GM21526 (cell line): ENCODE measurements at regions not wholly inside any gene's neighbourhood (a gene's known extent, or its start where the extent isn't known, plus 50 kb on each side); places are given as distances from the start of the nearest gene placed in this dataset.

Experiments used
- ATAC-seq: cut with Tn5 transposase; IDR thresholded peaks from one replicate; pipeline ENCODE4 v1.9.1; 2021; ENCODE audit warnings: moderate library complexity; ENCODE audit not compliant: unreplicated experiment, low FRiP score

DNA sequence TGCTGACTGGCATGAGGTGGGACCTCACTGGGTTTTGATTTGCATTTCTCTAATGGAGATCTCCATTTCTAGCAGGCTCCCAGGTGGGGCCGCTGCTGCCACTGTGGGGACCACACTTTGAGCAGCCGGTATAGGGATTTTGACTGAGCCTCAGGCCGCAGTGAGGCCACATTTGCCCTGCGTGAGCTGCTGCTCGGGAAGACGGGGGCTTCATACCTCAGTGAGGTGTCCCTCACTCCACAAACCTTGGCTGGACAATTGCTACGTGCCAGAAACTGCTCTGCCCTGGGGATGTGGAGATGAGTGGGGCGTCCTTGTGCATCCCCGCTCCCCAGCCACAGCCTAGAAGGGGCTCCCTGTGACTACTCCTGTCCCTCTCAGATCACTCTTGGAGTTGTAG lies 134.3 kb downstream of the ANKRD60 start:
- no peak for ATAC-seq

DNA sequence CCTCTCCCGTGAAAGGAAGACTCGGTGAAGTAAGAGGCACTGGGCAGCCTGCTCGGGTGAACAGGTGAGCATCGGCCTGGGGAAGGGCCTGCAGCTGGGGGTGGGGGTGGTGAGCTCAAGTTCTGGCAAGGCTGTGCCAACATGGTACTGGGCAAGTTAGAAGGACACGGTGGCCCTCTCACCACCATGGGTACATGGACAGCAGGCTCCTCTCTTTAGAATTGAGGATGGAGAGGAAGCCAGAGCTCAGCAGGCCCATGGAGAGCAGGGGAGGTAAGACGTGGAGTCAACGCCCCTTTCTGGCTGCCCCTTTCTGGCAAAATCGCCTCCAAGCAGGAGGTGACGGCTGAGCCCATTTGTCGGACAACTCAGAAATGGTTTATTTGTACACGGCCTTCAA lies 135.6 kb downstream of the ANKRD60 start:
- ATAC-seq, result no peak

DNA sequence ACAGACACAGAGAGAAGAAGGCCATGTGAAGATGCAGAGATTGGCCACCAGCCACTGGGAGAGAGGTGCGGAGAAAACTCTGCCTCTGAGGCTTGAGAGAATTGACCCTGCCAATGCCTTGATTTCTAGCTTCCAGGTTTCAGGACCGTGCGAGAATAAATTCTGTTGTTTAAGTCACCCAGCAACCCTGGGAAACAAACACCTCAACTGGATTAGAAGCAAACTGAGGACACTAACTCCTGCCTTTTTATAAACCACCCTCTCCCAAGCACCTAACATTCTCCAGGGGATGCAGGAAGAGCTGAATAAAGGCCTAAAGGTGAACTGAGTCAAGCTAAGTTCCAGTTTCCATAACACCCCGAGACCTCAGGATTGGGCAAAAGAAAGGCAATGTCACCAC lies 136.1 kb downstream of the ANKRD60 start:
- no peak for ATAC-seq

DNA sequence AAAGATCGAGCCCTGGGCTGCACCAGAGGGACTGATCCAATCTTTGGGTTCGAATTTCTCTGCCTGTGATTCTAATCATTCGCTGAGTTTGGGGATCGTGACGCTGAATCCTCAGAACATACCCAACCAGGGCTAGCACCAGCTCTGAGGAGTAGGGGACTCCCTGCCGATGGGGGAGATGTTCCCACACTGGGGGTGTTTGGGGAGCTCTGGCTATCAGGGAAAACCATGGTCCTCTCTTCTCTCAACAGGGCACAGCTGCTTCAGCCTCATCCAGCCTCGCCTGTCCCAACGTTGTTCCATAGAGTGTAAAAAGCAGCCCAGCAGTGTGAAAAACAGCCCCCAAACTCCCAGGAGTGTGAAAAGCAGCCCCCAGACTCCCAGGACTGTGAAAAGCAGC lies 136.6 kb downstream of the ANKRD60 start:
- no peak for ATAC-seq

DNA sequence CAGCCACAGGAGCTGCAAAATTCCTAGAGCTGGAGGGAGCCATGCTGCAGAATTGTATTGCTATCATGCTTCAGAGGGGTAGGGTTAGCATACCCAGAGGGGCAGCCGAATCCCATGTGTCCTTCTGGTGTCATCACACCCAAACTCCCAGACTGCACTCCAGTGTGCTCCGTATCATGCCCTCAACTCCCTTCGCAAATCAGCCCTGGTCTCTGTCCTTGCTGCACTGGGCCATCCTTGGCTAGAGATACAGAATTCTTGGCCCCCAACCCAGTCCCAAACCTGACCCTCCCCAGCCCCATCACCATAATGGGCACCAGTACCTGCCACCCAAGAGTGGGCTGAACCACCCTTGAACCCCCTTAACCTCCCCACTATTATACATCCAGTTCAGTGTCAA lies 138.3 kb downstream of the ANKRD60 start:
- ATAC-seq, result no peak

DNA sequence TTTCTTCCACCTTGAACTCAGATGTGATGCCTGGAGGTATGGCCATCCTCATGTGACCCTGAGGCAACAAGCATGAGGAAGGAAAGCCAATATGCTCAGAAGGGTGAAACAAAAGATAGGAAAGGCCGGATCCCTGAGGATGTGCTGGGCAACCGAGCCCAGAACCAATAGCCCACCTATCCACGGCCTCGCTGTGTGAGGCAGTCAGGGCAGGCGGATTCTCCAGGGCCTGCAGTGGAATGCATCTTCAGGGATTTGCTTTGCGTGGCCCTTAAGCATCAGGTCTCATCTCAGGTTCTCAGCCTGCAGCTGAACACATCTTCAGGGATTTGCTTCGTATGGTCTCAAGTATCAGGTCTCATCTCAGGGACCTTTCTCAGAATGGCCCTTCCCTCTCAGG lies 139.8 kb downstream of the ANKRD60 start:
- no peak for ATAC-seq

DNA sequence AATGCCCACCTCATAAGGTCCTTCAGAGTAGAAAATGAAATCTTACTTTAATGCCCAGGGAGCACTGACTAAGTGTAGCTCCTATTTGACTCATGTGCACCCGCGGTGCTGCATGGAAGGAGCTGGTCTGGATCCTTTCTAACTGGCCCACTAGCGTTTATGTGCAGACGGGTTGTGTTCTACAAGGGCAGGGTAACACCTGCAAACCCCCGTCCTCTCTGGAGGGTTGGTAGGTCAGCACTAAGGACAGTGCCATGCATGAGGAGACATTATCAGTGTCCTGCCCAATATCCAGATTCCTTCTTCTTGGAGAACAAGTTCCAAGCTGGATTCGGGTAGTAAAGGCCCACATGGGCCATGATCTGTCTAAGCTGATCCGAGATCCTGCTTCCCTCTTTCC lies 140.3 kb downstream of the ANKRD60 start:
- ATAC-seq, result no peak

DNA sequence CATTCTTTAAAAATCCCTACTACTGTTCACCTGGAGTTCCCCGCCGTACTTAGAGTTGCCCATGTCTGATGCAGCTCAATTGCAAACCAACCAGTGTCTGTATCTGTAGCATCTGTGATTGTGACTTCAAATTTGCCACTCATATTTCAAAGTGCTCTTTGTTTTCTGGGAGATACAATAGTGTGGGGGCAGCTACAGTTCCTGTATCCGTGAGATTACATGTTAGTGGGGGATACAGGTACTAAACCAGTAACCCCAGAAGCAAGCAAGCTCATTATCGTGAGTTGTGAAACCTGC lies 140.9 kb downstream of the ANKRD60 start:
- ATAC-seq, result no peak

DNA sequence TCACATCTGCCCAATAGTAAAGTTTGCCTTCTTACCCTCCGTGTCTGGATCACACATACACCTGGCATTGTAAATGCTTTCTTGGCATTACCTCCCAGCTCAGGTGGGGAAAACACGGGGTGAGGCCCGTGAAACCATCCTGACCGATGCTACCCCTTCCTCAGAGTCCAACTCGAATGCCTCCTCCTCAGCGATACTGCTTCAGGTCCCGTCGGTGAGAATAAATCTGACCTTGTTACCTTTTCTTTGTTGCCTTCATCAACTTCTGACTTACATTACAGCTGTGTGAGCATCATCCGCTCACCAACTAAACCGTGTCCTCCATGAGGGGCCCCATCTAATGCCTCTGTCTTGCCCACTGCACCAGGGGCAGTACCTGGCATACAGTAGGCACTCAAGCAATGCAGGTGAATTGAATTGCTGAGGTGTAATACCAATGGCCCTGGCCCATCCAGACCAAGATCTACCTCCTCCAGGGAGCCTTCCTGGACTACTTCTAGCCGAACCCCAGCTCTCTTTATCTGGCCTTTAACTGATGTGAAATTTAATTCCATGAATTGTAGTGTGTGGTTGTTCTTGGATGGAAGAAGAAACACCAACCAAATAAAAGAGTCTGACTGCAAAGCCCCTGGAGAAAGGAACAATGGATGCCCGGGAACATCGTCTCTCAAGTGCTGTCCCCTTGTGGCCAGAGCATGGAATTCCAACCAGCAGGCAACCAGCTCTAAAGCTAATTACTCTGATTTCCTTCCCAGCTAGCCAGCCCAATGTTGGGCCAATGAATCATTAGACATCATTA lies 141.5 kb downstream of the ANKRD60 start:
- no peak for ATAC-seq

DNA sequence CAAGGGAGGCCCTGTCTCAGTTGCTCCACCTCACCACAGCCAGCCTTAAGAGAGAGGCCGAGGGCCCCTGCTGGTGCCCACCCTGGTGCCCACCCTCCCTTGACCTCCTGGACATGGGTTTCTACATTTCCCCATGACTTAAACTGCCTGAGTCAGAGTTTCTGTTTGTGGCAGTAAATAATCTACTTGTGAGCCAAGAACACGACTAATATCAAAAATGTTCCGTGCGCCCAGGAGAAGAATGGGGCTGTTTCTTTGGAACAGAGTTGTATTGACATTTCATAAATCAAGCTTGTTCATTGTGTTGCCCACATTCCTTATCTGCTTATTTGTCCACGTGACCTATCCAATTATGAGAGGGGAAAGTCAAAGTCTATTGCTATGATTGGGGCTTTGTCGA lies 143.5 kb downstream of the ANKRD60 start:
- ATAC-seq, result no peak

DNA sequence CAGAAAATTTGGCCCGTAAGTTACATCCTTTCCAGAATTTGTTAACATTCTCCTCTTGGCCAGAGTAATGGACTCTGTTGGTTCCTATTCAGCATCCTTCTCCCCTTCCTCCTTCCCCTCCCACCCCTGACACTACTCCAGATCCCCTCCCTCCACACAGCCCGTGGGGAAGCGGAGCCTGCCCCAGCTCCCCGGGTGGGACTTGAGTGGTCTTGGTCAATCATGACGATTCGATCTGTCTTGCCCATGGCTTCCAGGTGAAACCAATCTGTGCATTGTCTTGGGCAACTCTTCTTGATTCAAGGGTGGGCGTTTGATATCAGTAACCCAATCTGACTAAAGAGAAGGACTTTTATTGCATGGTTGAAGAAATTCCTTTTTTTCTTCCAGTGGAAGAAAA lies 143.9 kb downstream of the ANKRD60 start:
- no peak for ATAC-seq

DNA sequence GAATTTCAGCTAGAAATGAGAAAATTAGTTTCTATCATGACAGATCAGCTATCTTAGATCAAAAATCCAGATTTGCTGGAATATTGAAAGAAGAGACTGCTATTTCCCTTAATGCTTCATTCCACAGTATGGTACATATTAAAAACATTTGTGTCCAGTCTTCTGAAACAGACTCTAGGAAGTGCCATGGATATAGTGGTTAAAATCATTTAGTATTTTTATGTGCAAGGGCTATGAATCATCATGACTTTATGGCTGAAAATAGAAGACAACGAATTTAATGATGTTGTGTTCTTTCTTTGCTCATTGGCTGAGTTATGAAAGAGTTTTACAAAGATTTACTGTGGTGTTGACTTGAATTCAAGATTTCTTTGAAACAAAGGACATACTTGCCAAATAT lies 146.6 kb downstream of the ANKRD60 start:
- no peak for ATAC-seq

DNA sequence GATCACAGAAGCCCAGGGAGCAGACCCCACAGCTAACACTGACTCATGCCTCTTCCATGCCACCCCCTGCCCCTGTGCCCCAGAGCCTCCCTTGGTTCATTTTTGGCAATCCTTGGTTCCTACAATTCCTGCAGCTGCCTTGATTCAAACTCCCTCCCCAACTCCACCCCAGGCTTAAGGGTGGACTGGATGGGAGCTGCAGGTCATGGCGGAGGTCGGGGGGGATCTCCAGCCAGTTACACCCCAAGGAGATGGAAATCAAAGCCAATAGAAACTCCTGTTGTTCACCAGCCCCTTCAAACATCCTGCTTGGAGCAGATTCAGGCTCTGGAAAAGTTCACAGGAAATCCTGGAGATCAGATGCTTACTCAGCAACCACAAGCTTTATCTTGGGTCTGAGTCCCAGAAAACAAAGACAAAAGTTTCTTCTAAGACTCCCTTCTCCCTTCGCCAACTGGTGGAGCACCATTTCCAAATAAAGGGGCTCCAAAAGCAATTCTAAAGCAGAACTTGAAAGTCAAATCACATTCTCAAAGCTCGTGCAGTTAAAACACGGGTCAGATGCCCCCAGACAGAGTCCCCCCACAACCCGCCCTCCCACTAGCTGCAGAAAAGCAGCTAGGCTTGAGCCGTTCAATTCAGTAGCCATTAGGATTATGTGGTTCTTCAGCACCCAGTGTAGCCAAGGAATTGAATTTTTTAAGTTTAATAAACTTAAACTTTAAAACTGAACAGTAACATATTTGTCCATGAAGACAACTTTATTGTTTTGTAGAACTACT lies 149.5 kb downstream of the ANKRD60 start:
- no peak for ATAC-seq

DNA sequence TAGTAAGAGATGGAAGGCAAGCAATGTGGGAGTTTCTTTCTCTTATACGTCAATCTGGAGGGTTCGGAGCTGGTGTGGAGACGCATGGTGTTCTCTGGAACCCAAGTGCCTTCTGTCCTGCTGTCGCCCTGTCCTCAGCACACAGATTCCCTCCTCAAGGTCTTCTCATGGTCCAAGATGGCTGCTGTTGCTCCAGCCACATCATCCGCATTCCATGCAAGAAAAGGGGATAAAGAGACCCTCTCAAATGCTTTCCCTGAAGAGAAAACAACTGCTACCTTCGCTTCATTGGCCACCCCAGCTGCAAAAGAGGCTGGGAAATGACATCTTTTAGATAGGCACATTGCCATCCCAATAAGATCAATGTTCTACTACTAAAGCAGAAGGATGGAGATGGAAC lies 151.2 kb downstream of the ANKRD60 start:
- no peak for ATAC-seq

DNA sequence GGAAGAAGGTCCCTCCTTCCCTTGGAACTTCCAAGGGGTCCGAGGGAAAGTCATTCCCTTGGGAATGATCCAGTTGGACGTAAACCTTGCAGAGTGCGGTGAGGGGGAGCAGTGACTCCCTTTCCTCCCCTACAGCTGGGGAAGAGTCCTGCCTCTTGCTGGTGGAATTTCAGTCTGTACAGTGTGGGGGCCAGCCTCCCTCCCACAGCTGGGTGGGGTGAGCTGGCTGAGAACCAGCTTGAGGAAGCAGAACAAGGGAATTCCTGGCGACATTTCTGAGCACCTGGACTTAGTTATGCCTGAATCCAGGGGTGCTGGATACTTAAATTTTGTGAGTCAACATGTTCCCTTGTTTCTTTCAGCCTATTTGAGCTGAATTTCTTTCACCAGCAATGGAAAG lies 152.0 kb downstream of the ANKRD60 start:
- no peak for ATAC-seq

DNA sequence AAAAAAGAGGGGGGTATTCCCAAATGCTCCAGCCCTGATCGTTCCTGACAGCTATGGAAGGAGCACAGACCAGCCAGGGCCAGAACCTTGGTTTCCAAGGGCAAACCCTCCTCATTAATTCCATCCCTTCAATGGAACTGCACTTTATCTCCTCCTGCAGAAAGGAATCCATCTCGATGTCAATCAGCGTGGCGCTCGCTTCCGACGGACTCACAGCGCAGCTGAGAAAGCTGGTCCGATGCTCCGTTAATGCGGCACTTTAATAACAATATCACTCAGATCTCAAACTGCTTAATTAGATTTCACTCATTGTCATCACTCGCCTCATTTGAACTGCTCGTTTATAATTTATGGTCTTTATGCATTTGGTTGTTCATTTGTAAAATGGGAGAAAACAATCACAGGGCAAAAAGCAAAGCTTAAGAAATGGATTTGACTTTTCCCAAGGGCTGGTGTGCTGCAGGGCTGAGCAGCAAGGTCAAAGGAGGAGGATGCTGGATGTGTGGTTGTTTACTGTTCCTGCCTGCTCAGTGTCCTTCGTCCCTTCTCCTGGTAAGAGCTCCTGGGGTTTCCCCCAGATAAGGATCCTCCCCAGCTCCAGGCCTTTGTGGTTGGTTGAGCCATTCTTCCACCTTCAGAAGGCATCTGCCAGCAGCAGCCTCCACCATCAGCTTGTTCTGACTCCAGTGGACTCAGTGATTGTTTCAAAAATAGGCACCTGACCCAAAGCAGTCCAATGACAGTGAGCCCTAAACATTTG lies 152.7 kb downstream of the ANKRD60 start:
- ATAC-seq, result no peak

DNA sequence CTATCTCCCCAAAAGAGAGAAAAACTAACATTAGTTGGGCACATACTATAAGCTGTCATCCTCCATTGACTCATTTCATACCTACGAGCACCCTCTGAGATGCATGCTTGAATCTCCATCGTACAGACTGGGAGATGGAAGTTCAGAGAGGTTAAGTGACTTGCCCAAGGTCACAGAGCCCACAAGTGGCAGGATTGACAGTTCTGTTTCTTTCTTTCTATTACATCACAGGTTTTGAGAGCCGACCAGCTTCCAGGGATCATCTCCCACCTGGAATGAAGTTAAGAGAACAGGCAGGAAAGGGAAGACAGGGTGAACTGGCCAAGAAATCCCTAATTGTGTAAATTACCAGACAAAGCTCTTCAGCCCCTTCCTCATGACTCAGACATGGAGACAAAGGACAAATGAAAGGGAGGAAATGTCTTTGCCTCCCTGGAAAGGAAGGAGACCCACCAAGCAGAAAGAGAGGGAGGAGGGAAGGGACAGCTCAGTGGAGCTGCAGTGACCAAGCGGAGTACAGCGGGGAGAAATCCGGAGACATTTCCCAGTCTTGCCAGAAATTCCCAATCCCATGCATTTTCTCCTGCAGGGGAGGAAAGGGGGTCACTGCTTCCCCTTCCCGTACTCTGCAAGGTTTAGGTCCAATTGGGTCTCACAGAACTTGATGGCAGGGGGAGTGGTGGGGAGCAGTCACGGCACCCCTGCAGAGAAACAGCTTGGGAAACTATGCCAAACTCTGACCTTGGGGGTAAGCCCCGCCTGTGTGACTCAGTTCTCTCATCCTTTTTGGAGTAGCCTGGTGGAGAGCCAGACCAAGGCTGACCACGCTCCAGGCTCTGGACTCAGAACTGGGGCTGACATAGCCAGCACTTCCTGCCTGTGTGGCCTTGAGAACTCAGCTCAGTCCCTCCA lies 154.3 kb downstream of the ANKRD60 start:
- no peak for ATAC-seq

DNA sequence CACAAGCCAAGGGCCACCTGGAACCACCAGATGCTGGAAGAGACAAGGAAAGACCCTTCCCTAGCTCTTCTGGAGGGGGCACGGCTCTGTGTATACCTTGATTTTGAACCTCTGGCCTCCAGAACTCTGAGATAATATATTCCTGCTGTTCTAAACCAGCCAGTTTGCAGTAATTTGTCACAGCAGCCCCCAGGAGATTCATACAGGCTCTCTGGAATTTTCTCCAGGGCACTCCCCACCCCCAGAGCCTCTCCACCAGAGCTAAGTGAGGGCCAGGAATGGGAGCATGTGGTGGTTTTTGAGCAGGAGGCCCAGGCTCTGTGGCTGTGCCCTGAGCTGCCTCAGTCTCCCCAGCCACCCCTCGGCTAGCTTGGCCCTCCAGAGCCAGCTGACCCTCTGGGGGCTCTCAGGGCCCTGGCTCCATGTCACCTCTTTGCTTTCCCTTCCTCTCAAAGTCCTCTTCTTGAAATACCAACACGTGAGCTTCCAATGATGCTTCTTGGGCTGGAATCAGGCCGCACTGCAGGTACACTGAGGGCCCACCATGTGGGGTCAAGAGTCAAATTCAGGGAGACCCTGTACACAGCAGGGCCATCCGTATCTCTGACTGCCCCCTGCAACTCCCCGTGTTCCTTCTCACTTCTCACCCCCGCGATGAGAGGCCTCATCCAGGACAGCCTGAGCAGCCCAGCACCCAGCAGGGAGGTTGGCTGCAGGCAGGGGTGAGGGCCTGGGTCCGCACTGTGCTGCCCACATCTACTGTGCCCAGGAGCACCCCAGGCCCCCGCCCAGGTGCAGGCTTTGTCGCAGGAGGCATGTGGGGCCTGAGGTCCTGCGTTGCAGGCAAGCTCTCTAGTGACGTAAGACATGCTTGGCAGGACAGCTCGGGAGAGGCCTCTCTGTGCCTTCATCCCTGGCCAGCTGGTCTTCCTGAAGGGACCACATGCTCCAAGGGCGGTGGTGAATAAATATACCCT lies 155.5 kb downstream of the ANKRD60 start:
- ATAC-seq, result no peak

DNA sequence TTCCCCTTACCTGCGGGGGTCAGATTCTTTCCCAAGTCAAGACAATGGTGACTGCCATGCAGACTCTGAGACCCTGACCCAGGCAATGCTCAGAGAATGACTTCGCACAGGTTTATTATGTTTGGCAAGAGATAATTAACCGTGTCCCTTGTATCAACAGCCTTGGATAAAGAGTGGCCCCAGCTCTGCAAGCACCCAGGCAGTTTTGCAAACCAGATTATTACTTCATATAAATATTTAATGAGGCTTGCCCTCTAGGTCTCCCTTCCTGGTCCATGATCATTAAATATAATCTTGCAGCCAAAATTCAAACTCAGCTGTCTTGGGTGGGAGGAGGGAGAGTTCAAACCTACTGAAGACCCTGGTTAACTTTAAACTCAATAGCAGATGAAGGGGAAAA lies 156.5 kb downstream of the ANKRD60 start:
- ATAC-seq, result no peak
